ENCODE measurements at regions not wholly inside any gene's neighbourhood (a gene's known extent, or its start where the extent isn't known, plus 50 kb on each side); places are given as distances from the start of the nearest gene placed in this dataset.

DNA sequence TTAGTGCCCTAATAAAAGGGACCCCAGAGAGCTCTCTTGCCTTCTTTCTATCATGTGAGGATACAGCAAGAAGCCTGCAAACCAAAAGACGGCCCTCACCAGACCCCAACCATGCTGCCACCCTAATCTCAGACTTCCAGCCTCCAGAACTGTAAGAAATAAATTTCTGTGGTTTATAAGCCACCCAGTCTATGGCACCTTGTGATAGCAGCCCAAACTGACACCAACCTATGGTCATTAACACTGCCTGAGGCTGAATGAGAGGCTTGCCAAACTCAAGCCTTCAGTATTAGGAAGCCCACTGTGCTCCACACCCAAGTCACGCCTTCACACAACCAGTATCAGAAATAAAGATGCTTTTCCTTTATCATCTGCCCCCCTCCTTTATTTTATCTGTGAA is 127.3 kb upstream of the KLF3 start:
- TF ChIP-seq, protein P1, sequence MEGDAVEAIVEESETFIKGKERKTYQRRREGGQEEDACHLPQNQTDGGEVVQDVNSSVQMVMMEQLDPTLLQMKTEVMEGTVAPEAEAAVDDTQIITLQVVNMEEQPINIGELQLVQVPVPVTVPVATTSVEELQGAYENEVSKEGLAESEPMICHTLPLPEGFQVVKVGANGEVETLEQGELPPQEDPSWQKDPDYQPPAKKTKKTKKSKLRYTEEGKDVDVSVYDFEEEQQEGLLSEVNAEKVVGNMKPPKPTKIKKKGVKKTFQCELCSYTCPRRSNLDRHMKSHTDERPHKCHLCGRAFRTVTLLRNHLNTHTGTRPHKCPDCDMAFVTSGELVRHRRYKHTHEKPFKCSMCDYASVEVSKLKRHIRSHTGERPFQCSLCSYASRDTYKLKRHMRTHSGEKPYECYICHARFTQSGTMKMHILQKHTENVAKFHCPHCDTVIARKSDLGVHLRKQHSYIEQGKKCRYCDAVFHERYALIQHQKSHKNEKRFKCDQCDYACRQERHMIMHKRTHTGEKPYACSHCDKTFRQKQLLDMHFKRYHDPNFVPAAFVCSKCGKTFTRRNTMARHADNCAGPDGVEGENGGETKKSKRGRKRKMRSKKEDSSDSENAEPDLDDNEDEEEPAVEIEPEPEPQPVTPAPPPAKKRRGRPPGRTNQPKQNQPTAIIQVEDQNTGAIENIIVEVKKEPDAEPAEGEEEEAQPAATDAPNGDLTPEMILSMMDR (IDR thresholded peaks at IDR 0.05): no peak
- TF ChIP-seq EP300 (IDR thresholded peaks at IDR 0.05): no peak
- TF ChIP-seq POLR2A (IDR thresholded peaks at IDR 0.05): no peak

Data from gastroesophageal sphincter (tissue), 3 donors.